Fibroblast of lung (primary cell): ENCODE measurements at regions not wholly inside any gene's neighbourhood (a gene's known extent, or its start where the extent isn't known, plus 50 kb on each side); places are given as distances from the start of the nearest gene placed in this dataset.

Source experiments
- DNase-seq, 2 donors: peaks; one replicate each; pipeline versions ENCODE4 v3.0.0 to v3.0.0-alpha.2; 2010; ENCODE audit warnings: low read depth in 2 of 2
- H2AFZ ChIP-seq: 2 replicates; pipeline ENCODE4 v1.5.1; 2012; ENCODE audit warnings: low read length, control low read depth, inconsistent platforms
- H3K27ac ChIP-seq: 2 replicates; pipeline ENCODE4 v1.5.1; 2011; ENCODE audit warnings: low read length, control low read depth; ENCODE audit not compliant: insufficient read depth
- H3K27me3 ChIP-seq: 2 replicates; pipeline ENCODE4 v1.5.1; 2011; ENCODE audit warnings: mild to moderate bottlenecking, low read length; ENCODE audit not compliant: control insufficient read depth, insufficient read depth
- H3K36me3 ChIP-seq: 2 replicates; pipeline ENCODE4 v1.5.1; 2011; ENCODE audit warnings: low read length; ENCODE audit not compliant: control insufficient read depth, insufficient read depth
- H3K4me1 ChIP-seq: 2 replicates; pipeline ENCODE4 v1.5.1; 2011; ENCODE audit warnings: low read length; ENCODE audit not compliant: control insufficient read depth, insufficient read depth; ENCODE audit errors: extremely low read depth
- H3K4me2 ChIP-seq: 2 replicates; pipeline ENCODE4 v1.5.1; 2011; ENCODE audit warnings: low read length, control low read depth; ENCODE audit not compliant: insufficient read depth; ENCODE audit errors: extremely low read depth
- H3K4me3 ChIP-seq, 4 experiments: fragments of 200-600 bp in 1 of 4; sonication (generic) in 1 of 4; replicated peaks in 1 of 4; 2 replicates each; pipeline ENCODE4 v1.5.1; 2011 to 2016; ENCODE audit warnings: low read length in 4 of 4, low read depth in 3 of 4, mild to moderate bottlenecking in 3 of 4, control low read depth in 2 of 4, inconsistent platforms in 1 of 4, mixed read lengths in 1 of 4; ENCODE audit not compliant: insufficient read depth in 1 of 4; ENCODE audit errors: control extremely low read depth in 1 of 4
- H3K79me2 ChIP-seq: 2 replicates; pipeline ENCODE4 v1.5.1; 2012; ENCODE audit warnings: mild to moderate bottlenecking, low read length, inconsistent platforms; ENCODE audit not compliant: control insufficient read depth, insufficient read depth
- H3K9ac ChIP-seq: 2 replicates; pipeline ENCODE4 v1.5.1; 2011; ENCODE audit warnings: mild to moderate bottlenecking, low read length, control low read depth; ENCODE audit not compliant: insufficient read depth
- H3K9me3 ChIP-seq: 2 replicates; pipeline ENCODE4 v1.5.1; 2012; ENCODE audit warnings: low read depth, low read length; ENCODE audit not compliant: control insufficient read depth, insufficient read depth
- H4K20me1 ChIP-seq: 2 replicates; pipeline ENCODE4 v1.5.1; 2011; ENCODE audit warnings: low read length; ENCODE audit not compliant: control insufficient read depth, insufficient read depth; ENCODE audit errors: extremely low read depth
- EZH2 ChIP-seq: IDR thresholded peaks from 2 replicates; pipeline ENCODE4 v1.5.1; 2012; ENCODE audit warnings: low read length, control low read depth, mild to moderate bottlenecking; ENCODE audit errors: missing control alignments
- TF ChIP-seq, protein P1 (sequence below), 2 donors: IDR thresholded peaks in 1 of 2; conservative IDR thresholded peaks in 1 of 2; 1 replicate in 1 of 2; 2 replicates in 1 of 2; pipeline ENCODE4 v1.5.1; 2011 to 2012; ENCODE audit warnings: low read length in 2 of 2, control low read depth in 1 of 2, inconsistent platforms in 1 of 2, low read depth in 1 of 2, mild to moderate bottlenecking in 1 of 2

DNA sequence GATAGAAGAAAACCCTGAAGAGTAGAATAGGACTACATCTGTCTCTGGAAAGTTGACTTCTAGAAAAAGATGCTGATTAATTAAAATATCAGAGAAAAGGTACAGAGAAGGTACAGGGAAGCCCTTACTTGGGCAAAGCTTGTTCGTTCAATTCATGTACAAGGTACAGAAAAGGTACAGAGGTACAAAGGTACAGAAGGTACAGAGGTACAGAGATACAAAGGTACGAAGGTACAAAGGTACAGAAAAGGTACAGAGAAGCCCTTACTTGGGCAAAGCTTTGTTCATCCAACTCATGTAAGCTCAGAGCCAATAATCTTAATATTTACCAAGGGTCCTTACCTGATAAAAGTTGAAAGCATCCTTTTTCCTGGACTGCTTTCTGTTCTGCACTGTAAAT lies 182.3 kb downstream of the PCSK1 start:
- H3K27ac ChIP-seq, result no peak overlapping the region
- no peaks in the 10 kb centered on the region for H3K27me3 ChIP-seq
- H4K20me1 ChIP-seq, result no peaks in the 10 kb centered on the region
- H3K36me3 ChIP-seq, result no peaks in the 10 kb centered on the region
- H3K9me3 ChIP-seq, result no peaks in the 10 kb centered on the region
- TF ChIP-seq, protein P1, sequence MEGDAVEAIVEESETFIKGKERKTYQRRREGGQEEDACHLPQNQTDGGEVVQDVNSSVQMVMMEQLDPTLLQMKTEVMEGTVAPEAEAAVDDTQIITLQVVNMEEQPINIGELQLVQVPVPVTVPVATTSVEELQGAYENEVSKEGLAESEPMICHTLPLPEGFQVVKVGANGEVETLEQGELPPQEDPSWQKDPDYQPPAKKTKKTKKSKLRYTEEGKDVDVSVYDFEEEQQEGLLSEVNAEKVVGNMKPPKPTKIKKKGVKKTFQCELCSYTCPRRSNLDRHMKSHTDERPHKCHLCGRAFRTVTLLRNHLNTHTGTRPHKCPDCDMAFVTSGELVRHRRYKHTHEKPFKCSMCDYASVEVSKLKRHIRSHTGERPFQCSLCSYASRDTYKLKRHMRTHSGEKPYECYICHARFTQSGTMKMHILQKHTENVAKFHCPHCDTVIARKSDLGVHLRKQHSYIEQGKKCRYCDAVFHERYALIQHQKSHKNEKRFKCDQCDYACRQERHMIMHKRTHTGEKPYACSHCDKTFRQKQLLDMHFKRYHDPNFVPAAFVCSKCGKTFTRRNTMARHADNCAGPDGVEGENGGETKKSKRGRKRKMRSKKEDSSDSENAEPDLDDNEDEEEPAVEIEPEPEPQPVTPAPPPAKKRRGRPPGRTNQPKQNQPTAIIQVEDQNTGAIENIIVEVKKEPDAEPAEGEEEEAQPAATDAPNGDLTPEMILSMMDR (conservative IDR thresholded peaks at IDR 0.05 in 1 of 2, IDR thresholded peaks at IDR 0.05 in 1 of 2; ENCODE audit: low read depth in 1 of 2, low read length in 2 of 2), result no peak
- TF ChIP-seq EZH2, result no peak
- no peak overlapping the region for H3K4me3 ChIP-seq
- no peaks in the 10 kb centered on the region for H3K79me2 ChIP-seq
- no peak overlapping the region for H3K9ac ChIP-seq
- H3K4me2 ChIP-seq, result no peak overlapping the region
- no peak for DNase-seq
- peaks cover 13% of the 10 kb centered on the region for H3K4me1 ChIP-seq
- H2AFZ ChIP-seq, result no peak overlapping the region

GRCh38 chr5:96248131-96248530 lies 184.9 kb downstream of the PCSK1 start:
- Histone ChIP-seq H3K4me2 (peak overlapping the region; percentile 44), H3K4me3 (no peak overlapping the region), H3K27me3 (no peaks in the 10 kb centered on the region), H3K36me3 (no peaks in the 10 kb centered on the region), H2AFZ (no peak overlapping the region), H3K9me3 (no peaks in the 10 kb centered on the region), H3K9ac (no peak overlapping the region), H3K27ac (peak overlapping the region; percentile 62), H3K4me1 (peaks cover 11% of the 10 kb centered on the region), H4K20me1 (no peaks in the 10 kb centered on the region), H3K79me2 (no peaks in the 10 kb centered on the region)
- no peak for TF ChIP-seq EZH2
- TF ChIP-seq, protein P1 (conservative IDR thresholded peaks at IDR 0.05 in 1 of 2, IDR thresholded peaks at IDR 0.05 in 1 of 2; ENCODE audit: low read depth in 1 of 2, low read length in 2 of 2), result no peak
- no peak for DNase-seq

DNA sequence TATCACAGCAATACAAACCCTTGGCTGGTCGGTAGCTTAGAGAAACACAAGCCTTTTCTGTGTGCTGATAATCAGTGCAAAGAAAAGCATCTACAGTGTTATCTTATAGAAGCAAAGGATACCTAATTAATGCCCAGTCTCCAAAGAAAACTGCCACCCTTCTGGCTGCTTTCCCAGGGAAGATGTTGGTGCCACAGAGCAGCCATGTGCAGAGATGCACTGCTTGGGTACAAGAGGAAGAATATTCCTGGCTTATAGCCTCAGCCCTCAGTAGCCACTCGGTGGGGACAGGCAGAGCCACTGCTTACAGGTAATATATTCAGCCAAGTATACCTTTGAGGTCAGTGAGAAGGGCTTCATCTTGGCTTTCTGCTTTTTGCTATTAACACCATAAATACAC lies 185.3 kb downstream of the PCSK1 start:
- Histone ChIP-seq H3K4me2 (peak overlapping the region; percentile 44), H2AFZ (peak overlapping the region; percentile 55), H3K9me3 (no peaks in the 10 kb centered on the region), H3K9ac (no peak overlapping the region), H3K4me3 (peak overlapping the region in 1 of 4 experiments; percentile 1), H3K79me2 (no peaks in the 10 kb centered on the region), H3K27me3 (no peaks in the 10 kb centered on the region), H3K4me1 (peaks cover 11% of the 10 kb centered on the region), H3K27ac (peak overlapping the region; percentile 62), H4K20me1 (no peaks in the 10 kb centered on the region), H3K36me3 (no peaks in the 10 kb centered on the region)
- TF ChIP-seq EZH2, result no peak
- TF ChIP-seq, protein P1 (conservative IDR thresholded peaks at IDR 0.05 in 1 of 2, IDR thresholded peaks at IDR 0.05 in 1 of 2; ENCODE audit: low read depth in 1 of 2, low read length in 2 of 2), result no peak
- DNase-seq, result no peak
